ENCODE measurements at regions not wholly inside any gene's neighbourhood (a gene's known extent, or its start where the extent isn't known, plus 50 kb on each side); places are given as distances from the start of the nearest gene placed in this dataset.

- H2BK15ac ChIP-seq (ENCODE audit: low read depth, low read length): no peak overlapping the region
- H2AK5ac ChIP-seq (ENCODE audit: low read depth, low read length): no peak overlapping the region
- H3K4me3 ChIP-seq (ENCODE audit: insufficient read depth, low read depth, low read length): no peak overlapping the region
- dilution Hi-C loops (cut with HindIII; ENCODE audit: low sequenced_read_pairs, unreplicated experiment) (no loop called here), intact Hi-C loops (cut with micrococcal nuclease) (no loop called here), in situ Hi-C loops (cut with MboI; ENCODE audit: low sequenced_read_pairs) (loop anchor here (5.0 to 25.0 kb wide), 2 partner anchors 46 to 471 kb away; no protein-coding TSS in a partner anchor)
- H3K18ac ChIP-seq (ENCODE audit: low read depth, low read length): no peak overlapping the region
- H3K27ac ChIP-seq (ENCODE audit: insufficient read depth, low read length): no peak overlapping the region
- H2BK20ac ChIP-seq (ENCODE audit: low read depth, low read length): no peak overlapping the region
- no peaks in the 10 kb centered on the region for H3K4me1 ChIP-seq (ENCODE audit: control insufficient read depth, insufficient read depth, low read length)
- no peak overlapping the region for H3K4ac ChIP-seq (ENCODE audit: low read depth, low read length)
- H4K20me1 ChIP-seq (ENCODE audit: insufficient read depth, low read length): no peaks in the 10 kb centered on the region
- H4K8ac ChIP-seq (ENCODE audit: low read depth in 2 of 2, low read length in 2 of 2): no peak overlapping the region
- H3K36me3 ChIP-seq (ENCODE audit: control insufficient read depth, insufficient read depth, low read length): no peaks in the 10 kb centered on the region
- BruUV-seq (replicated peaks): no TSS peak
- H2AFZ ChIP-seq (replicated peaks; ENCODE audit: low read length, poor library complexity): no peak overlapping the region
- no peak overlapping the region for H2AK9ac ChIP-seq (replicated peaks; ENCODE audit: low read depth, low read length, poor library complexity)
- H2BK120ac ChIP-seq (ENCODE audit: low read depth, low read length): no peak overlapping the region
- H3K79me1 ChIP-seq (ENCODE audit: low read depth in 1 of 2, low read length in 2 of 2): no peaks in the 10 kb centered on the region
- DNase-seq: no peak
- H3K9me3 ChIP-seq (ENCODE audit: control insufficient read depth, insufficient read depth, low read length): no peaks in the 10 kb centered on the region
- no peak overlapping the region for H3K4me2 ChIP-seq (ENCODE audit: low read depth, low read length)
- CTCF ChIA-PET: no interaction called here
- no peaks in the 10 kb centered on the region for H3K9me1 ChIP-seq (ENCODE audit: insufficient read depth, low read length)
- no peak overlapping the region for H2BK5ac ChIP-seq (ENCODE audit: low read depth, low read length, poor library complexity, severe bottlenecking)
- peaks cover 17% of the 10 kb centered on the region for H3K27me3 ChIP-seq (ENCODE audit: control insufficient read depth, insufficient read depth, low read length)
- H4K5ac ChIP-seq (ENCODE audit: low read depth, low read length): no peak overlapping the region
- no peak for ATAC-seq (ENCODE audit: low read depth)
- no peak overlapping the region for H3K14ac ChIP-seq (replicated peaks; ENCODE audit: low read depth, low read length)
- POLR2A ChIA-PET (ENCODE audit: unreplicated experiment): no interaction called here
- no peak overlapping the region for H3K56ac ChIP-seq (ENCODE audit: extremely low read depth, insufficient read depth, low read length)
- 76% methylated on average over 6 of the region's 8 CpGs; no CpG with 5 or more reads in 1 of the 2 experiments for WGBS, 2 experiments (ENCODE audit: extremely low coverage in 2 of 2, insufficient read length in 1 of 2)
- TF ChIP-seq CEBPB (IDR thresholded peaks at IDR 0.05; ENCODE audit: low read depth, low read length) (no peak), ELK1 (IDR thresholded peaks at IDR 0.05; ENCODE audit: borderline replicate concordance, low read depth, low read length) (no peak), MAZ (IDR thresholded peaks at IDR 0.05; ENCODE audit: borderline replicate concordance, low read depth, low read length) (no peak), RCOR1 (IDR thresholded peaks at IDR 0.05; ENCODE audit: insufficient replicate concordance, low read length) (no peak), RAD21 (IDR thresholded peaks at IDR 0.05; ENCODE audit: low read length) (no peak), NFE2L2 (IDR thresholded peaks at IDR 0.05; ENCODE audit: low read depth, low read length) (no peak), RFX5 (IDR thresholded peaks at IDR 0.05; ENCODE audit: low read depth, low read length) (no peak), POLR2A (IDR thresholded peaks at IDR 0.05; ENCODE audit: low read depth, low read length) (no peak), SMC3 (IDR thresholded peaks at IDR 0.05; ENCODE audit: low read depth, low read length) (no peak), FOS (IDR thresholded peaks at IDR 0.05; ENCODE audit: low read depth, low read length) (no peak), MXI1 (IDR thresholded peaks at IDR 0.05; ENCODE audit: borderline replicate concordance, low read depth, low read length) (no peak), CHD1 (IDR thresholded peaks at IDR 0.05; ENCODE audit: low read depth, low read length) (no peak), CTCF (conservative IDR thresholded peaks at IDR 0.05; ENCODE audit: low read depth, low read length) (no peak), BHLHE40 (IDR thresholded peaks at IDR 0.05; ENCODE audit: low read depth, low read length) (no peak), MAFK (IDR thresholded peaks at IDR 0.05; ENCODE audit: low read depth, low read length) (no peak)
- TF ChIP-seq, protein P1, sequence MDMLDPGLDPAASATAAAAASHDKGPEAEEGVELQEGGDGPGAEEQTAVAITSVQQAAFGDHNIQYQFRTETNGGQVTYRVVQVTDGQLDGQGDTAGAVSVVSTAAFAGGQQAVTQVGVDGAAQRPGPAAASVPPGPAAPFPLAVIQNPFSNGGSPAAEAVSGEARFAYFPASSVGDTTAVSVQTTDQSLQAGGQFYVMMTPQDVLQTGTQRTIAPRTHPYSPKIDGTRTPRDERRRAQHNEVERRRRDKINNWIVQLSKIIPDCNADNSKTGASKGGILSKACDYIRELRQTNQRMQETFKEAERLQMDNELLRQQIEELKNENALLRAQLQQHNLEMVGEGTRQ (IDR thresholded peaks at IDR 0.05; ENCODE audit: low read depth, low read length): no peak
- no peak overlapping the region for H3K9ac ChIP-seq (ENCODE audit: low read depth, low read length)
- H4K91ac ChIP-seq (ENCODE audit: insufficient read depth, low read depth, low read length): no peak overlapping the region
- H3K23ac ChIP-seq (ENCODE audit: low read depth, low read length): no peak overlapping the region
These were observed 211.1 kb upstream of the GATA6 start for GRCh38 chr18:21958263-21958662.

Measured in IMR-90 (cell line).